Common myeloid progenitor, CD34-positive (primary cell): ENCODE measurements at regions not wholly inside any gene's neighbourhood (a gene's known extent, or its start where the extent isn't known, plus 50 kb on each side); places are given as distances from the start of the nearest gene placed in this dataset.

Source experiments
- CTCF ChIA-PET: fragments of 350-600 bp; sonication (Branson Sonifier 250); formaldehyde crosslinking; loops from one replicate; lab custom pipeline; 2021; ENCODE audit warnings: antibody characterized with exemption; lab: Charles Lee
- POLR2A ChIA-PET: fragments of 350-600 bp; sonication (Branson Sonifier 250); formaldehyde crosslinking; loops from one replicate; lab custom pipeline; 2021; ENCODE audit warnings: antibody characterized with exemption; lab: Charles Lee
- DNase-seq, 3 donors: peaks; one replicate each; pipeline versions ENCODE4 v3.0.0 to v3.0.0-alpha.2; 2013
- H3K27ac ChIP-seq, 2 experiments: 1 replicate in 1 of 2; 2 replicates in 1 of 2; pipeline ENCODE4 v1.7.0; 2013; ENCODE audit warnings: inconsistent platforms in 2 of 2, low read length in 2 of 2, mild to moderate bottlenecking in 2 of 2, low read depth in 1 of 2, moderate library complexity in 1 of 2; ENCODE audit not compliant: severe bottlenecking in 2 of 2, insufficient read depth in 1 of 2, poor library complexity in 1 of 2
- H3K27me3 ChIP-seq, 5 experiments: replicated peaks in 2 of 5; 1 replicate in 3 of 5; 2 replicates in 2 of 5; pipeline versions ENCODE4 v1.6.1 to v1.7.0; 2013; ENCODE audit warnings: low read length in 4 of 5, mild to moderate bottlenecking in 2 of 5, moderate library complexity in 2 of 5, inconsistent platforms in 1 of 5; ENCODE audit not compliant: insufficient read depth in 5 of 5, control insufficient read depth in 4 of 5
- H3K36me3 ChIP-seq, 4 experiments: 1 replicate in 2 of 4; 2 replicates in 2 of 4; pipeline versions ENCODE4 v1.6.1 to v1.7.0; 2013; ENCODE audit warnings: low read length in 3 of 4, control low read depth in 1 of 4, mild to moderate bottlenecking in 1 of 4; ENCODE audit not compliant: control insufficient read depth in 4 of 4, insufficient read depth in 4 of 4
- H3K4me1 ChIP-seq, 4 experiments: 1 replicate in 3 of 4; 2 replicates in 1 of 4; pipeline versions ENCODE4 v1.6.1 to v1.7.1; 2013; ENCODE audit warnings: low read length in 3 of 4, mild to moderate bottlenecking in 3 of 4, control low read depth in 1 of 4, inconsistent platforms in 1 of 4, moderate library complexity in 1 of 4; ENCODE audit not compliant: control insufficient read depth in 4 of 4, insufficient read depth in 4 of 4; ENCODE audit errors: control extremely low read depth in 1 of 4
- H3K4me3 ChIP-seq, 7 experiments: 1 replicate in 4 of 7; 2 replicates in 3 of 7; pipeline versions ENCODE4 v1.5.1 to v1.7.0; 2013; ENCODE audit warnings: mild to moderate bottlenecking in 7 of 7, low read length in 6 of 7, moderate library complexity in 6 of 7, inconsistent platforms in 2 of 7, low read depth in 2 of 7, control low read depth in 1 of 7; ENCODE audit not compliant: insufficient read depth in 4 of 7, control insufficient read depth in 1 of 7; ENCODE audit errors: extremely low read depth in 1 of 7
- H3K9me3 ChIP-seq, 5 experiments: 1 replicate in 4 of 5; 2 replicates in 1 of 5; pipeline versions ENCODE4 v1.6.1 to v1.7.1; 2013; ENCODE audit warnings: low read length in 4 of 5, mild to moderate bottlenecking in 2 of 5, inconsistent platforms in 1 of 5, low read depth in 1 of 5, moderate library complexity in 1 of 5; ENCODE audit not compliant: control insufficient read depth in 4 of 5, insufficient read depth in 2 of 5; ENCODE audit errors: control extremely low read depth in 1 of 5
- WGBS: methylation state at CpG from one replicate; pipeline ENCODE4 v1.1.5; 2013; ENCODE audit not compliant: insufficient coverage; 5-methylcytosine and 5-hydroxymethylcytosine counted together

DNA sequence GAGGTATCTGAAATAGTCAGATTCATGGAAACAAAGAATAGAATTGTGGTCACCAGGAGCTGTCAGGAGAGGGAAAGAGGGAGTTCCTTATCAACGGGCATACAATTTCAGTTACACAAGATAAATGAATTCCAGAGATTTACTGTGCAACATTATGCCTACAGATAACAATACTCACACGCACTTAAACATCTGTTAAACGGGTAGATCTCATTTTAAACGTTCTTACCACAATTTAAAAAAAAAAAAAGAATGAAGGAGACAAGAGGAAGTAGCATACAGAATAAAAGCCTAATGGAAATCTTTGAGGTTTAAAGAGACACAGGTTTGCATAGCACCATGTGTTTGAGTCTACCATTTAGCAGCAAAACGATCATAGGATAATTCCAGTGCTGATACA is 298.0 kb downstream of the DKK2 start:
- DNase-seq: no peak
- ChIA-PET CTCF (no interaction called here), POLR2A (no interaction called here)

DNA sequence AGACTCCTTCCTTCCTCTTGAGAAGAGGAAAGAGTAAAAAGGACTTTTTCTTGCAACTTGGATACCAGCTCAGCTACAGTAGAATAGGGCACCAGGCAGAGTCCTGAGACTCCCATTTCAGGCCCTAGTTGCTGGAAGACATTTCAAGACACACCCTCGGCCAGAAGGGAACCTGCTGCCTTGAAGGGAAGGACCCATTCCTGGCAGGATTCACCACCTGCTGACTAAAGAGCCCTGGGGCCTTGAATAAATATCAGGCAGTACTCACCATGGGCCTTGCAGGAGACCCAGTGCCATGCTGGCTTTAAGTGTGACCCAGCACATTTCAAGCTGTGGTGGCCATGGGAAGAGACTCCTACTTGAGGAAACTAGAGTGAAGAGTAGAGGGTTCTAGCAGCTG is 317.6 kb downstream of the DKK2 start:
- no peak overlapping the region for H3K4me3 ChIP-seq
- H3K9me3 ChIP-seq: no peaks in the 10 kb centered on the region
- ChIA-PET CTCF (no interaction called here), POLR2A (no interaction called here)
- no peaks in the 10 kb centered on the region for H3K36me3 ChIP-seq
- H3K27ac ChIP-seq: no peak overlapping the region
- DNase-seq: no peak
- WGBS: 91% methylated on average over 1 of the region's 1 CpG
- H3K4me1 ChIP-seq: no peaks in the 10 kb centered on the region
- H3K27me3 ChIP-seq: no peaks in the 10 kb centered on the region

More for the DNA sequence above, 298.0 kb downstream of the DKK2 start:
- no peaks in the 10 kb centered on the region for H3K4me1 ChIP-seq
- H3K4me3 ChIP-seq: no peak overlapping the region
- H3K9me3 ChIP-seq: no peaks in the 10 kb centered on the region
- H3K27me3 ChIP-seq: no peaks in the 10 kb centered on the region
- H3K36me3 ChIP-seq: no peaks in the 10 kb centered on the region
- WGBS: no CpG with 5 or more reads among the region's 5 CpGs
- no peak overlapping the region for H3K27ac ChIP-seq

DNA sequence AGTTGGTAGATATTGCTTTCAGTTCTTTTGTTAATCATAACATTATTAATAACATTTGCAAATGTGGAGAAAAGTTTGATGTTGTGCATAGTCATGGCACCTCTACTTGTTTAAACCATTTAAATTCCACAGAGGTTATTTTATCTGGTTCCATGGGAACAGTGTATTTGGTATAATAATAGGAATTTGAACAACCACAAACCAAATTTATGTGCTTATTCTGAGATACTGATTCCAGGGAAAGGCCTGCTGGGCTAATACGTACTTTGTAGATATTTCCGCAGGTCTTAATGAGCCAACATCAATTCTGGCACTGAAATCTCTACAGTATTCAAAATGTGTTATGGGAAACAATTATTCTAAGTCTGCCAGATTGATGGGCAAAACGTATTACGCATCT is 319.0 kb downstream of the DKK2 start:
- no peak overlapping the region for H3K27ac ChIP-seq
- CTCF ChIA-PET: no interaction called here
- no peaks in the 10 kb centered on the region for H3K9me3 ChIP-seq
- no CpG with 5 or more reads among the region's 4 CpGs for WGBS
- H3K36me3 ChIP-seq: no peaks in the 10 kb centered on the region
- no peaks in the 10 kb centered on the region for H3K4me1 ChIP-seq
- H3K27me3 ChIP-seq: no peaks in the 10 kb centered on the region
- DNase-seq: no peak
- no peak overlapping the region for H3K4me3 ChIP-seq
- POLR2A ChIA-PET: no interaction called here

DNA sequence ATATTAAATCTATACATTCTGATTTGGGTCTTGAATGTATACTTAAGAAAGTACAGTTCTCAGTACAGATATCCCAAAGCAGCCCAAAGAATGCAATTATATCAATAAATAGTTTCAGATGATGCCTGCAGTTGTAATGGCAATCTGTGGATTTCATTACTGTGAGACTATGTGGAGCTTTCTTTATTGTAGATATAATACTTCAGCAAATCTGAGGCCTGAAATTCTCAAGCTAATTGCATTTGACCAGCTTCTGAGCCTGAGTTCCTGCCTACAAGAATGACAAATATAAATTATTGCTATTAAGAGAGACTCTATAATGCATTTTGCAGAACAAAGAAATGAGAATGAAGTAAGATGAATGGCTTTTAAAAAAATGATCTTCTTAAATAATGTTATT is 320.3 kb downstream of the DKK2 start:
- no peaks in the 10 kb centered on the region for H3K9me3 ChIP-seq
- H3K4me3 ChIP-seq: no peak overlapping the region
- ChIA-PET POLR2A (no interaction called here), CTCF (no interaction called here)
- H3K4me1 ChIP-seq: no peaks in the 10 kb centered on the region
- no peak overlapping the region for H3K27ac ChIP-seq
- DNase-seq: no peak
- no peaks in the 10 kb centered on the region for H3K27me3 ChIP-seq
- no peaks in the 10 kb centered on the region for H3K36me3 ChIP-seq

DNA sequence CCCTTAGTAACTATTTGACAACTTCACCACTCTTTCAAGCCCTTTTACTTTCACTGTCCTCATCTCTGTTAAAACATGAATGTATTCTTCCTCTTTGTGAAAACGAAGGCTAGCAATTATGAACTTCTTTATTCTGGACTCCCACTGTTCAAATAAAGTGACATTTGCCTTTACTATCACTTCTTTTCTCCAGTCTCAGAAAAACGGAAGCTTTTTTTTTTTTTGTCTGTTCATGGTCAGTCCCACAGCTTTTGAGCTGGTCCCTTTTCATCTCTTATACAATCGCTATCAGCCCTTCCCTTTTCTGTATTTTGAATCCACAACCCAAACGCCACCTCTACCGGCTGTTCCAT is 327.7 kb downstream of the DKK2 start:
- no peak for DNase-seq
- no peaks in the 10 kb centered on the region for H3K9me3 ChIP-seq
- ChIA-PET CTCF (interaction anchor here (0.6 to 1.3 kb wide), 3 partner anchors 15 to 111 kb away, joined by 3 to 4 read pairs (median 3); no protein-coding TSS in a partner anchor), POLR2A (interaction anchor here (0.6 kb wide), 1 partner anchor 1269 kb away, joined by 4 read pairs; no protein-coding TSS in a partner anchor)
- 37% methylated on average over 3 of the region's 5 CpGs for WGBS
- no peaks in the 10 kb centered on the region for H3K36me3 ChIP-seq
- H3K27ac ChIP-seq: no peak overlapping the region
- H3K4me3 ChIP-seq: peak overlapping the region in 1 of 7 experiments; percentile 16
- no peaks in the 10 kb centered on the region for H3K27me3 ChIP-seq
- peaks cover 11 to 25% (median 12%) of the 10 kb centered on the region in 4 experiments for H3K4me1 ChIP-seq

DNA sequence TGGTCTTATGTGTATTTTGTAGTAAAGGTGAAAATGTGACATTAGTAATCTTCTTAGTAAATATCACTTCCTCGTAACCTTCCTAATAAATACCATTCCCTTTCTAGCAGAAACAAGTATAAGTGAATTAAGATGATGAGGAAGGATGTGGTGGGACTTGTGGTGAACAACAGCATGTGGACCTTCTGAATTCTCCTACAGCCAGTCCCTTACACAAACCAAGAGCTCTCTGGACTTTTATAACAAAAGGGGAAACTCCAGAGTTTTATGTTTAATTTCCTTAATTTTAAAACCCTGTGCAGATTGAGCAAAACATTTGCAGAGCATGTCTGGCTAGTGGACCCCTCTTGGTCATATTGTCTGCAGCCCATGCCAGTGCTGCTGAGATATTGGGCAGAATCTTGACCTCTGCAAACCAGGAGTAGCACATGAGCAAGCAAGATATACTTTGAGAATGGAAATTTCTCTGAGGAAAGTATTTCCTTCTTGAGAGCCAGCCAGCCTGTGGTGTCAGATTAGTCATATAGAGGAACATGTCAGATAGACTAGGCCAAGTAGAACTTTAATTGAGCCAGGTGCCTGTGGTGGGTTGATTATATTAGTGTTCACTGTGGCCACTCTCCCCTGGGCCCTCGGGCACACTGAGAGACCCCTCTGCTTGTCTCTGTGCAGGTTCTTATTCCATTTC is 328.2 kb downstream of the DKK2 start:
- Histone ChIP-seq H3K27ac (peak overlapping the region in 1 of 2 experiments; percentile 7), H3K4me3 (peak overlapping the region in 2 of 7 experiments; percentile 16 to 21), H3K27me3 (no peaks in the 10 kb centered on the region), H3K4me1 (peaks cover 11 to 25% (median 12%) of the 10 kb centered on the region in 4 experiments), H3K9me3 (no peaks in the 10 kb centered on the region), H3K36me3 (no peaks in the 10 kb centered on the region)
- DNase-seq: peak in 2 of 3 donors; percentile 69 to 78
- CTCF ChIA-PET: interaction anchor here (0.6 to 1.3 kb wide), 3 partner anchors 15 to 110 kb away, joined by 3 to 4 read pairs (median 3); no protein-coding TSS in a partner anchor
- POLR2A ChIA-PET: interaction anchor here (0.6 kb wide), 1 partner anchor 1269 kb away, joined by 4 read pairs; no protein-coding TSS in a partner anchor
- WGBS: no CpG with 5 or more reads among the region's 2 CpGs

DNA sequence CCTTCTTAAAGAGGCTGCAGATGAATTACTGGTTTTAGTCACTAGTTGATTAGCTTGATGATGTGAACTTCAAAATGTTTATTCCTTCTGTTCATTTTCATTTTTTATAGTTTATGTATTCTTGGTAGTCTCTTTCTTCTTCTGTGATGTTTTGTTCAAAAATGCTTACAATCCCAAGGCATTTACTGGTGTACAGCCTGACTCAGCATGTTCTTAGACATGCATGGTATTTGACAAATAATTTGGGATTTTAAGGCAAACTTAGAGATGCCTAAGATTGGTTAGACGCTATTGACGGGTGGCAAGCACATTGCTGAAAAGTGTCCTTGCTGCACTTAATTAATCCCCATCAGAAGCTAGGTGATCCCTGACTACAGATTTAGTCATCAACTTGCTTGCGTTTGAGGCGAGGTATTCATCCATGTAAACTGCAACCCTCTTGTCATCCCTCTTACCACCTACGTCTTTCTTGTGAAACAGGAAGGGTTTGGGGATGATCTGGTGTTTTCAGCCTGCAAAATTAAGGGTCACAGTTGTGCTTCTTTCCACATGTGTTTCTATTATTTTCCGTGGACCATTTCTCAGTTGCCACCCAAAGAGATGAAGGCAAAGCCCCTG is 331.8 kb downstream of the DKK2 start:
- H3K27ac ChIP-seq: no peak overlapping the region
- H3K36me3 ChIP-seq: no peaks in the 10 kb centered on the region
- 80% methylated on average over 5 of the region's 6 CpGs for WGBS
- no peak overlapping the region for H3K4me3 ChIP-seq
- no peaks in the 10 kb centered on the region for H3K27me3 ChIP-seq
- ChIA-PET CTCF (interaction anchor here (0.6 kb wide), 1 partner anchor 662 kb away, joined by 3 read pairs; no protein-coding TSS in a partner anchor), POLR2A (no interaction called here)
- DNase-seq: no peak
- peaks cover 10 to 24% (median 12%) of the 10 kb centered on the region in 4 experiments for H3K4me1 ChIP-seq
- no peaks in the 10 kb centered on the region for H3K9me3 ChIP-seq
